NCI-H1436 (cell line): ENCODE measurements at regions not wholly inside any gene's neighbourhood (a gene's known extent, or its start where the extent isn't known, plus 50 kb on each side); places are given as distances from the start of the nearest gene placed in this dataset.
"Not testable (repeated sequence)": the region's sequence is repeated elsewhere in the genome, so short reads cannot be mapped to it uniquely, and the experiment has no call there.

Experiments used
- DNase-seq: peaks from one replicate; lab custom pipeline; 2025; lab: John Stamatoyannopoulos, UW

DNA sequence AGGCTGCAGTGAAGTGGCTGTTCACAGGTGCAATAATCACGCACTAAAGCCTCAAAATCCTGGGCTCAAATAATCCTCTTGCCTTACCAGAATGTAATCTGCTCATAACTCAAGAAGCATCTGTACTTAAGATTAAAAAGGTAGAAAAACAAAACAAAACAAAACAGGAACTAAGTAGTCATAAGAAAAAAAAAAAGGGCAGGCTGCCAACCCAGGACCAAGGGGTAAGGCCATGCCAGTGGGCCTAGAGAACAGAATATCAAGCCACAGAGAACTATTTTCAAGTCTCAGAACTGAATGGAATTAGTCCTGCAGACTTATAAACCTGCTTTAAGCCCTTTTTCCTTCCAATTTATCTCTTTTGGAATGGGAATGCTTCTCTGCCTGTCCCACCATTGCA lies 64.8 kb upstream of the TBC1D3K start:
- DNase-seq: no peak

DNA sequence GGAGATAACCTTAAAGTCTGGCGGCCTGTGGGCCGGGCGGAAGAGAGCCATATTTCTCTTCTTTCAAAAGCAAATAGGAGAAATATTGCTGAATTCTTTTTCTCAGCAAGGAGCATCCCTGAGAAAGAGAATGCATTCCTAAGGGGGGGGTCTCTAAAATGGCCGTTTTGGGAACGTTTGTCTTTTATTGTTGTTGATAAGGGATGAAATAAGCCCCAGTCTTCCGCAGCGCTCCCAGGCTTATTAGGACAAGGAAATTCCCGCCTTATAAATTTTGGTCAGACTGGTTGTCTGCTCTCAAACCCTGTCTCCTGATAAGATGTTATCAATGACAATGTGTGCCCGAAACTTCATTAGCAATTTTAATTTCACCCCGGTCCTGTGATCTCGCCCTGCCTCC lies 65.8 kb upstream of the TBC1D3K start:
- DNase-seq: not testable (repeated sequence)

DNA sequence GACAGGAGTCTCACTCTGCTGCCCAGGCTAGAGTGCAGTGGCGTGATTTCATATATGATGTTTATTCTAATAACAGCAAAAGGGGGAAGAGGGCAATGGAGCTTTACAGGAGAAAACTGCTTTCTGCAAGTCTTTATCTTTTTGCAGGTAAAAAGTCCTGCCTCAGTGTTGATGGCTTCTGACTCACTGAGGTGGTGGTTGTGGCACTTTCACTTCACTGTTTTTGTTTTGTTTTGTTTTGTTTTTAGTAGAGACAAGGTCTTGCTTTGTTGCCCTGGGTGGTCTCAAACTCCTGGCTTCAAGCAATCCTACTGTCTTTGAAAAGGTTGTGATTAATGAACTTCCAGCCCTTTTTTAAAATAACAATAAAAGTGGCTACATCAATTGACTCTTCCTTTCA lies 68.0 kb upstream of the TBC1D3K start:
- no peak for DNase-seq

DNA sequence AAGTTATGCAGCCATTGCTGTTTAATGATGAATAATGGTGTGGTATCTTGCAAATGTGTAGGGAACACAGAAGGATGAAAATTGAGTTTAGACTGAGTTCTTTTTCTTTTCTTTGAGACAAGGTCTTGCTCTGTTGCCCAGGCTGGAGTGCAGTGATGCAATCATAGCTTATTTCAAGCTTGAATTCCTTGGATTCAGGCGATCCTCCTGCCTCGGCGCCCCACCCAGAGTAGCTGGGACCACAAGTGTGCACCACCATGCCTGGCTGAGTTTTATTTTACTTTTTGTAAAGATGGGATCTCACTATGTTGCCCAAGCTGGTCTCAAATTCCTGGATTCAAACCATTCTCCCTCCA lies 74.6 kb upstream of the TBC1D3K start:
- DNase-seq: no peak

DNA sequence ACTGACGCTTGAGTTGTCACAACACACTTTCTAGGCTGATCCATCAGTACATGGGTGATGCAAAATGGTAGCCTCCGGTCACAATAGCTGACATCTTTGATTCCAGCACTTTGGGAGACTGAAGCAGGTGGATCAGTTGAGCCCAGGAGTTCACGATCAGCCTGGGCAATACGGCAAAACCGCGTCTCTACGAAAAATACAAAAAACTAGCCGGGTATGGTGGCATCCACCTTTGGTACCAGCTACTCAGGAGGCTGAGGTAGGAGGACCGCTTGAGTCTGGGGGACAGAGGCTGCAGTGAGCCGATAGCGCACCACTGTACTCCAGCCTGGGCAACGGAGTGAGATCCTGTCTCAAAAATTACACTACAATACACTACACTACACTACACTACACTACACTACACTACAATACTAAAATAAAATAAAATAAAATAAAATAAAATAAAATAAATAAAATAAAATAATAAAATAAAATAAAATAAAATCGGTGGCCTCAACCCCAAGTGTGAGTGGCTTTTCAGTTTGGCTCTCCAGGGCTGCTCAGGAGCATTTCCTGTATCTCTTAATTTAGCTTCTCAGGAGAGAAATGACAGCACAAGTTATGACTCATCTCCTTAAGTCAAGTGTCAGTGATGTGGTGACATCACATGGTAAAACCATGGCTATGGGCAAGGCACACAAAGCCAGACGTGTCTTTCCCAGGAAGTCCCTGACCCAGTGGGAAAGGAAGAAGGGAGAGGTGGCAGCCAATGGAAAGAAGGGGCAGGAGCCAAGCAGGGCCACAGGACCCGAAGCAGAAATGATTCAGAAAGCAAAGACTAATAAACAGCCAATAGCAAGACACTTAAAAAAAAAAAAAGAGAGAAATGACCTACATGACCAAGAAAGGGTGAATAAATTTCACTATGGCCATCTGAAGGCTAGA lies 75.3 kb upstream of the TBC1D3K start:
- DNase-seq: no peak

DNA sequence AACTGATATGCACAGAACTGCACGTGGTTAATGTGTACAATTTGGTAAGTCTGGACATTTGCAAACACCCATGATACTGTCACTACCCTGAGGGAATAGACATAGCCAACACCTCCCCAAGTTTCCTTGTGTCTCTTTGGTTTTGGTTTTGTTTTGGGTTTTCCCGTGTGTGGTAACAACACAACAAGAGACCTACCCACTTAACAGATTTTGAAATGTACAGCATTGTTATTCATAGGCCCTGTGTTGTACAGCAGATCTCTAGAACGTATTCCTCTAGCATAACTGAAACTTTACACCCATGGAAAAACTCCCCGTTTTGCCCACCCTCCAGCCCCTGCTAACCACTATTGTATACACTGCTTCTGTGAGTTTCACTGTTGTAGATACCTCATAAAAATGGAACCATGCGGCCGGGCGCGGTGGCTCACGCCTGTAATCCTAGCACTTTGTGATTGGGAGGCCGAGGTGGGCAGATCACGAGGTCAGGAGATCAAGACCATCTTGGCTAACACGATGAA lies 76.3 kb upstream of the TBC1D3K start:
- no peak for DNase-seq

DNA sequence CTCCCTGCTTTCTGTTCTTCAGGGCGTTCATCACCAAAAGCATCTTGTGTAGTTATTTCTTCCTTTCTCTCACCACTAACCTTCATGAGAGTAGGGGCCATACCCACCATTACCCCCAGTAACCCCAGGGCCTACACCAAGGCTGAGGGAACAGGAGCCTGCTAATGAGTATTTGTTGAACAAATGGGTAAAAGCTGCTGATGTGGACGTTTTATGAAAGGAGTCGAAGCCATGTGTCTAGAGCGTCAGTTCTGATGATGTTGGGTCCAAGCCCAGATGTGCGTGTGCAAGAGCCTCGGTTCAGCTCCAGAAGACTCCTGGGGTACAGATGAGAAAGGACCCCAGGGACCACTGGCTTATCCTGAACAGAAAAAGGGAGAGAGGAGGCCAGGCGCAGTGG lies 77.1 kb upstream of the TBC1D3K start:
- DNase-seq: no peak

DNA sequence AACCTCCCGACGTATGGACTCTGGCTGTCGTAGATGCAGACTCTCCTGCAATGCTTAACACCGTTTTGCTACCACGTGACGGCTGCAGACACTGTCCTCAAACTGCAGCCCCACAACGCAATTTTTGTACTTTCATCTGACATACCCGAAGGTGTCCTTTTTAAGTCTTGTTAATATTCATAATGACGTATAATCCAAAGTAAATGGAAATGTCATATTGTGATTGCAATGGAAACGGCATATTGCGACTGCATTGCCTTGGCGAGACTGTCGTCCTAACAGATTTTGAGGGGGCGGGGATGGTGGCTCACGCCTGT lies 79.3 kb upstream of the TBC1D3K start:
- no peak for DNase-seq

DNA sequence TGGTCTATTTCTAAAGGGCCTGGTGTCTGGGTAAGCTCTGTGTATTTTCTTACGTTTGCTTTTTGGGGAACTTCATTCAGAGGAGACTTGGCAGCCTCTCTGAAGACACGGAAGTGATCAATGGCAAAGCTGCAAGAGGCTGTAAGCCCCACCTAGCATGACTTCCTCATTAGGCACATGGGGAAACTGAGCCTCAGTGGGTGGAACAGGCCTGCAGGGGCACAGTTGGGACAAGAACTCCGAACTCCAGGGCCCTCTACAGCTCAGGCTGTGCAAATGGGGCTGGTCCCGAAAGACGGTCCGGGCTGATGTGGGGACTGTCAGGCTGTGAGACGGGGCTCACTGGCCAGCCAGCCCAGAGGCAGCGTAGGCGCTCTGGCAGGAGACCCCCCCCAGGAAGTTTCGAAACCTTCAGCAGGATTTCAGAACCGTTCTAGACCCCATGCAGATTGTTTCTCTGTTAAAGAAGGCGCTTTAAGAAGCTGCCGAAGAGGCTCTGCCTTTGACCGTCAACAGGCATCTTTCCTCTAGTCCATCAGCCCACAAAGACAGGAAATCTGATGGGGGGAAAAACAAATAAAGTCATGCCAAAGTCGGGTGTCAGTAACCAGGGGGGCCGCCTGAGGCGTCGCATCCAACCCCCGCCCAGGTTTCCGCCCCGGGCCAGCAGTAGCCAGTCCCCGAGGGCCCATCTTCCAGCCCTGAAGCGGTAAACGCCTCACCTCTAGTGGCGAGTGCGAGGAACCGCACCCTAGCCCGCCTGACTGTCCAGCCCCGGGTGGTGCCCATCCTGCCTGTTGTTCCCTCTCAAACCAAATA lies 79.8 kb upstream of the TBC1D3K start:
- no peak for DNase-seq

DNA sequence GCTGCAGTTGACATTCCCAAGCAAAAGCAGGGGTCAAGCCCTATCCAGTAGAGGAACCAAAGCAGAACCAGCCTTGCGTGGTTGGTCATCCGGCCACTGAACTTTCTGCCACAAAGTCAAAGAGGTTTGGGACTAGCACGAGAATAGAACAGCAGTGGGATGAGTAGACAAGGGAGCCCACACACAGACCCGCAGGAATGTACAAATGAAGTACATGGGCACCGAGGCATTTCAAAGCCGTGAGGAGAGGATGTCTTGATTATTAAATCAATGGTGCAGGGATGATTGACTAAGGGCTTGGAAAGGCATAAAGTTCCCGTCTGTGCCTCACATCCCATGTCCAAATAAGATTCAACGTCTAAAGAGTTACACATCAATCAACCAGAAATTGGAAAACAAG lies 81.8 kb upstream of the TBC1D3K start:
- no peak for DNase-seq

DNA sequence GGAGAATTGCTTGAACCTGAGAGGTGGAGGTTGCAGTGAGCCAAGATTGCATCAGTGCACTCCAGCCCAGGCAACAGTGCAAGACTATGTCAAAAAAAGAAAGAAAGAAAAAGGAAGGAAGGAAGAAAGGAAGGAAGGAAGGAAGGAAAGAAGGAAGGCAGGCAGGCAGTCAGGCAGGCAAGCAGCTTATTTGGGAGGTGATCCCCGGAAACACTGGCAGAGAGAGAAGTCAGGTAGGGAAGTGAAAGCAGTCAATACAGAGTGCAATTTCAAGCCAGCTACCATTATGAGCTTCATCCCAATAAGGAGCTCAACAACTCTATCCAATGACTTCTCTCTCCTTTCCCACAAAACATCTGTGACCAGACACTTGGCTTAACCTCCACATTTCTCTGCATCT lies 83.0 kb upstream of the TBC1D3K start:
- no peak for DNase-seq

DNA sequence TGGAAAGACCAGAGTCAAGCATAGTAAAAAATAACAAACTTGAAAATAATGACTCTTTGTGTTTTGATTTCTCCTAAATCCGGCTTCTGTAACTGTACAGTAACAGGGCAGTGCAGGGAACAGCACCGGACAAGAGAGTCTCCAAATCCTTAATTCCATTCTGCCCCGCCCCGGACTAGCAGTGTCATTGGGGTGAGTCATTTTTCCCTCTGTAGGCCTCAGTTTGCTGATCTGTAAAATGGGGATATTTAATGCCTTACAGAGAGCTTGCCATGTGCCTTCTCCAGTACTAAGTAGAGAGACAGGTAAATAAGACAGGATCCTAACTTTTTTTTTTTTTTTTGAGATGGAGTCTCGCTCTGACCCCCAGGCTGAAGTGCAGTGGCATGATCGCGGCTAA lies 83.6 kb upstream of the TBC1D3K start:
- no peak for DNase-seq

DNA sequence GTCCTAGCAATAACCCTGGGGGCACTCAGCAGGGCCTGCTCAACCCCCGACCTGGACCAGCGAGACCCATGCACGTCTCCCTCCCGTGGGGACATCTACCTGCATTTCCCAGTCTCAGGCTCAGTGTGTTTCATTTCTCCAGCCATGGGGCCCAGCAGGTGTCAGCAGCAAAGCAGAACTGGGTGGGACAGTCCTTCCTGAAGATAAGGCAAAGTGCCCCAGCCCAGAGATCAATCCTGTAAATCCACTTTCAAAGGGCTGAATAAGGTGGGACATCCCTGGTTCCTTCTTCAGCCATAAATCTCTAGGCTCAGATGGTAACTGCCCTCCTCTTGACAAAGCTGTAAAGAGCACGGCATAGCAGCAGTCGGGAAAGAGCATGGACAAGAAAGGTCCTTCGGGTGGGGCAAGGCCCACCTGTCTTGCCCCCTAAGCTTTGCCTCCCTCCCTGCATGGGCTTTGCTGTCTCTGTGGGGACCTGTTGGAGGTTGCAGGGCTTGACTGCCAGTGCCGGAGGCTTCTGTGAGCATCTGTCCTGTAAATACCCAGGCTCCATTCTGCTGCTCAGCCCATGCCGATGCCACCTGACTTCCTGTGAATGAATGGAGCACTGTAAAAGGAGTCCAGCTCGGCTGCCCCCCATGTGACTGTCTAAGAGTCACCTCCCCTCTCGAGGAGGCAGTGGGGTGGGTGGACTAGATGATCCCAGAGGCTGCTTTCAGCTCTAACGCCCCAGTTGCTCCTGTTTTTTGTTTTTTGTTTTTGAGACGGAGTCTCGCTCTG lies 84.8 kb upstream of the TBC1D3K start:
- DNase-seq: no peak

DNA sequence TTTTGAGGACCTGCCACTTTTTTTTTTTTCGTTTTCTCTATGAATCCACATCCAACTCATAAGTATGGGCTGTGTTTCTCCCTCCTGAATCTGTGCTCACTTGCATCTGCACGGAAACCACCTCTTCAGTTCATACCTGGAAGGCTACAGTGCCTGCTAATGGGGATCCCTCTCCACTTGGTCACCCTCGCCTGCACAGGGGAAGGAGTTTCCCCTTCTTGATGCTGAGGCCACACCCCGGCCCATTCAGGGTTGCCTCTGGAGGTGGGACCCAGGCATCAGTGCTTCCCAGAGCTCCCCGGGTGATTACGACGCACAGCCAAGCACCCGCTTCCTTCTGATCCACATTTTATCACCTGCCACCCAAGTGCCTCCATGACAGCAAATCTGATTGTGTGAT lies 85.9 kb upstream of the TBC1D3K start:
- DNase-seq: no peak

DNA sequence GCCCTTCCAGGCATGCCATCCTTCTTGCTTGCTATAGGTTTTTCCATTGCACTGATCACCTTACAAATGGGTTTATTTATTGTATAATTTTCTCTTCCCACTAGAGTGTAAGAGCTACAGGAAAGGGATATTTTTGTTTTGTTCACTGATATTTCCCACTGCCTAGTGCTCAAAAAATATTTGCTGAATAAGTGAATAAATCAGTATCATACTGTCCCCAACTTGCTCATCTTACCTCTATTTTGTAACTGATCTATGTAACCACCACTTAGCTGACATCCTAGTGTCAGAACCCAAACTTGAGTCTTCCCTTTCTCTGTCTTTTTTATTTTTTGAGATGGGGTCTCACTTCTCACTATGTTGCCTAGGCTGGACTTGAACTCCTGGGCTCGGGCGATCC lies 87.6 kb upstream of the TBC1D3K start:
- no peak for DNase-seq

DNA sequence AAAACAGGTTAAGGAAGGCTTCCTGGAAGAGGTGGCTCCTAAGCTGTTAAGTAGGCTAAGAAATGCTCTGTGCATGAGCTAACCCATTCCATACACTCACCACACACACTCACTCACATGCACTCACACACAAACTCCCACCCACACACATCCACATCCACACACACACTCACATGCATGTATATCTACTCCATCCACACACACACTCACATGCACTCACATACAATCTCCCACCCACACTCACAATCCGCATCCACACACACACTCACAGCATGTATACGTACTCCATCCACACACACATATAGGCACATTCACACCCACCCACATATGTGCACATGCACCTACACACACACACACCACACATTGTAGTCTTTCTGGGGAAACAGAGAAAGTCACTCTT lies 89.3 kb upstream of the HNF1B start:
- DNase-seq: no peak

DNA sequence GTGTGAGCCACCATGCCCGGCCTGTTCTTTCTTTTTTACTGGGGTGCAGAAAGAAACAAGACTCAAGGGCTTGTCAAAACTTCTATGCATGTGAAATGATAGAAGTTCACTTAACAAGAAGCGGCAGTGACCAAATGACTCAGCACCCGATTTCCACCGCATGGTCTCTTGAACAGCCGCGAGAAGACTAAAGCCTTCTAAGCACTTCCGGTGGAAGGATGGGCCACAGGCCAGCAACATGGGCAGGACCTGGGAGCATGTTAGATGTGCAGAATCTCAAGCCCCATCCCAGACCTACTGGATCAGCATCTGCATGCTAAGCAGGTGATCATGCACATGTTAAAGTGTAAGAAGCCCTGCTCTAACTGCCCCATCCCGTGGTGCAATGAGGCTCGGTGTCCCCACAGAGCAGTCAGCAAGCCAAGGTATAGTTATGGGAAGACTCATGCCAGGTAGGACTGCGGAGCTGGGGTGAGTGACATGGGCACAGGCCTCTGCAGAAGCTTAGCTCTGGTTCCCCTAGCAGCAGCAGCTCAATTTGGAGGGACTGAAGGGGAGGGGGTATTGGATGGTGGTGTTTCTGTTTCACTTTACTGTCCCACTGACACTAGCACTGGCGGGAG lies 88.5 kb upstream of the HNF1B start:
- DNase-seq: no peak

DNA sequence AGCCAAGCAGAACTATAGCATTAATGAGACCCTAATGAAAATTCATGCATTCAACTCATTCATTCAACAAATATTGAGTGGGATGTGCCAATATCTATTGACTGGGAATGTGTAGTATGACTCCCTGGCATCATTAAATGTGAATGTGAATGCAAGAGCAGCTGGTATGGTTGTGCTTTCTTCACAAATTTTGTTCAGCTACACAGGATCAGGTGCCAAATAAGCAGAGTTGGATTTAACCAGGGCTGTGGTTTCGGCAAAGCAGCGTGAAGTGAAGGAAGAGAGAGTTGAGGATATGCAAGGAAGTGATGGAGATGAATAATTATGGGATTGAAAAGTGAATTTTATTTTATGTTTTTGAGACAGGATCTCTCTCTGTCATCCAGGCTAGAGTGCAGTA lies 87.1 kb upstream of the HNF1B start:
- no peak for DNase-seq

DNA sequence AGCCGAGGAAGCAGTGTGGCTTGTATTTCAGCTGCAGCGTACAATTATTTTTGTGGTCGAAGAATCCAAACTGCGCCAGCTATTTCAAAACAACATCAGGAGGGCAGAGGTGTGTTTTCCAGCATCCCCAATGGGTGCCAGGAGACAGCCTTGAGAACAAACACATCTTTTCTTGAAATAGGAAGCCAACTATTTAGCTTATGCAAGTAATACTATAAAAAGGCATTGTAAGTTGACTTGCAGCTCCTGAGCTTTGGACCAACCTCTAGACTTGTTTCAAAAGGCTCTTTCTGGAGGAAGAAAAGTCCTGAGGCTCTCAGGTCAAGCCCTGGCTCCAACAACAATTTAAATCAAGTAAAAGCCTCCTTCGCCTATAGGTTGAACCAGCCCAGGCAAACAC lies 86.6 kb upstream of the HNF1B start:
- no peak for DNase-seq

DNA sequence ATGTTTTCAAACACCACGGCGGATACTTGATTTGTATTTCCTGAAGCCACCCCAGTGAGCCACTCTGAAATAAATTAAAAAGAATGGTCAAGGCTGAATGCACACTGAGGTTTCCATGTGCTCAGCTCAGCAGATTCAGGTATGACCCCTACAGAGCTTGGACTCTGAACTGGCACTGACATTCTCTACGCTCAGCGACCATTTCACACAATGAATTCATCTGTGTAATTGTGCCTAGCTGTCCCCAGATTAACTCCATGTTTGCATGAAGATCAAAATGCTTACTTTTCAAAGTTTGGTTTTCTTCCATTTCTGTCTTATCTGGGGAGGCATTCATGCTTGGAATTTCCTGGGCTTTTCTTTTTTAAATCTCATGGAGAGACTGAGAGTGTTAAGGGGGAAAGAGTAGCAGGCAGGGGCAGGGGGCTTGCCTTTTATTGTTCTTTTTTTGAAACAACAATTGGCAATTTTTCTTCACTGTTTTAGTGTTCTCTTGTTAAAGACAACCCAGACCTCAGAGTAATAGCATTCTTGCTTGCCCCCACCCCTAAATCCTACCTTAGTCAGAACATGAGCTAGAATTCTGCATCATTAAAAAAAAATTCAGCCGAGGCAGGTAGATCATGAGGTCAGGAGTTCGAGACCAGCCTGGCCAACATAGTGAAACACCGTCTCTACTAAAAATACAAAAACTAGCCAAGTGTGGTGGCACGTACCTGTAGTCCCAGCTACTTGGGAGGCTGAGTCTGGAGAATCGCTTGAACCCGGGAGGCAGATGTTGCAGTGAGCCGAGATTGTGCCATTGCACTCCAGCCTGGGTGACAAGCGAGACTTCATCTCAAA lies 85.5 kb upstream of the HNF1B start:
- DNase-seq: no peak

DNA sequence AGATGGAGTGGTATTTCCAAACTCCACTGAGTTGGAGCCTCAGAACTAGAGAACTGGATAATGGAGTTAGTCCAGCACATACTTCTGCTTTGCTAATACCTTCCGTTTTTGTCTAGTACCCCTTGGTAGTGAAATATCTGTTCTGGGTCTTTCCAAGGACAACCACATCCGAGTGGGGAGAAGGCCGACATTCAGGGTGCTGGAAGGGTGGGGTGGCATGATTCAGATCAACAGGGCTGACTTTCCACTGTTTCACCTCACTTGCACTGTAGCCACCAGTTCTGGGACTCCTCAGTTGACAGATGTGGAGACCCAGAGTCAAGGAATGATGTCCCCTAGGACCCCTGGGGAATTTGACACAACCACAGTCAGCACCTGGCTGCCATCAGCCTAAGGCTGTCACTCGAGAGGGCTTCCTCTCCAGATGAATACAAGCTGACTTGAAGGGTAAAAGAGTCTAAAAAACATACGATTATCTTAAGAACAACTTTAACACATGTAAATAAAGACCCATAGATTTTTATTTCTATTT lies 84.8 kb upstream of the HNF1B start:
- no peak for DNase-seq
